RWPE1 (cell line): ENCODE measurements at regions not wholly inside any gene's neighbourhood (a gene's known extent, or its start where the extent isn't known, plus 50 kb on each side); places are given as distances from the start of the nearest gene placed in this dataset.

ENCODE experiments used
- CTCF ChIA-PET: fragments of 350-600 bp; sonication (Branson Sonifier 250); formaldehyde crosslinking; extraction: SDS; loops from one replicate; lab custom pipeline; 2021; lab: Yijun Ruan, JAX
- POLR2A ChIA-PET: fragments of 400-600 bp; formaldehyde crosslinking; extraction: SDS; loops from one replicate; lab custom pipeline; 2020; ENCODE audit warnings: antibody characterized with exemption; ENCODE audit not compliant: low non-redundant PET; lab: Yijun Ruan, JAX
- DNase-seq: peaks from one replicate; pipeline ENCODE4 v3.0.0; 2012; ENCODE audit warnings: low spot score
- H3K27ac ChIP-seq: fragments of 450-650 bp; 2 replicates; pipeline ENCODE4 v1.5.1; 2017
- CTCF ChIP-seq: fragments of 450-650 bp; conservative IDR thresholded peaks from 2 replicates; pipeline ENCODE4 v1.5.1; 2017; ENCODE audit warnings: low read depth, mild to moderate bottlenecking

DNA sequence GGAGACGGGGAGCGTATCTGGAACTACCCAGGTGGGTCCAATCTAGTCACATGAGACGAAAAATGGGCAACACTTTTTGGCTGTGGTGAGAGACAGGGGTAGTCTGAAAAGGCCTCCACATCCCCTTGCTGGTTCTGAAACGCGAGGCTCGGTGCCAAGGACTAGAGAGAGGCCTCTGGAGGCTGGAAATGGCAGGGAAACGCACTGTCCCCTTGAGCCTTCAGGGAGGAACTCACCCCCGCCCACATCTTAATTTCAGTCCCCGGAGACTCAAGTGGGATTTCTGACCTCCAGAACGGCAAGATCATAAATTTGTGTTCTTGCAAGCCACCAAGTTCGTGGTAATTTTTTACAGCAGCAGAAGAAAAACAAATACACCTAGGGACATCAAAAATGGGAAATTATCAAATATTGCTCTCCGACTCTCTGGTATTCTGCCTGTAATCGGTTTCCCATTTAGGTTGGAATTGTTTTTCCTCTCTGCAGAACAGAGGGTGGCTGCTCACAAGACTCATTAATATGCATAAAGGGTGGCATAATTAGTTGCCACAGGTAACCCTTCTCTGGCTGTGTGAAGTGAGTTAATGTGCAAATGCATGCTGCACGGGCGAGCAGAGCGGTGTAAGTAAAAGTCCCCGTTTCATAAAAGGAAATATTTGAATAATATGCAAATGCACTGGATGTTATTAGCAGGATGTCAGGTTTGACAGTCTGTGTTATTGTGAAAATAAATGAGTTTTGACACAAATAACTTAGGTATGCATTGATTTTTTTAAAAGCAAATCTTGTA lies 185.7 kb downstream of the ARRDC4 start:
- POLR2A ChIA-PET: no interaction called here
- no peak for DNase-seq
- CTCF ChIA-PET: no interaction called here
- TF ChIP-seq CTCF: no peak
- no peak overlapping the region for H3K27ac ChIP-seq

GRCh38 chr15:98147415-98147814 lies 186.9 kb downstream of the ARRDC4 start:
- no peak overlapping the region for H3K27ac ChIP-seq
- POLR2A ChIA-PET: no interaction called here
- CTCF ChIA-PET: interaction anchor here (0.5 kb wide), 1 partner anchor 367 kb away, joined by 3 read pairs; no protein-coding TSS in a partner anchor
- TF ChIP-seq CTCF: no peak
- no peak for DNase-seq

GRCh38 chr15:98150084-98150483 lies 189.6 kb downstream of the ARRDC4 start:
- POLR2A ChIA-PET: no interaction called here
- DNase-seq: no peak
- CTCF ChIA-PET: no interaction called here
- no peak overlapping the region for H3K27ac ChIP-seq
- no peak for TF ChIP-seq CTCF

DNA sequence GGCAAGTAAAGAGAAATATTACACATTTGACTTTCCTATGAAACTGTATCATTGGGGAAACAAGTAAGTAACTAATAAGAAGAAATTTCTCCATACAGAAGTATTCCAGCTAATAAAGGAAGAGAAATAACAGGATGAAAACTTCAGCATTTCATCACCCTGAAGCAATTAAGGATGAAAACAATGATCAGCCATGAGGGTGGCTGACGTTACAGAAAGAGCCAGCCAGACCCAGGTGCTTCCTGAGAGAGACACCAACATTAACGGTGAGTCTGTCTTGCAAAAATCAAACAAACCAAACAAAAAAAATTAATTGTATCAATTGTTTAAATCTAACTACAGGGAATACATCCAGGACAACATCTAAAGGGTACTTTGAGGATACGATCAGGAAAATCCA lies 190.0 kb downstream of the ARRDC4 start:
- CTCF ChIA-PET: no interaction called here
- H3K27ac ChIP-seq: no peak overlapping the region
- POLR2A ChIA-PET: no interaction called here
- DNase-seq: no peak
- TF ChIP-seq CTCF: no peak

GRCh38 chr15:98151096-98151495 lies 190.6 kb downstream of the ARRDC4 start:
- CTCF ChIA-PET: no interaction called here
- no peak overlapping the region for H3K27ac ChIP-seq
- no peak for TF ChIP-seq CTCF
- POLR2A ChIA-PET: no interaction called here
- no peak for DNase-seq

GRCh38 chr15:98152156-98152555 lies 191.7 kb downstream of the ARRDC4 start:
- DNase-seq: no peak
- CTCF ChIA-PET: no interaction called here
- TF ChIP-seq CTCF: no peak
- POLR2A ChIA-PET: no interaction called here
- H3K27ac ChIP-seq: no peak overlapping the region
